ENCODE measurements at regions not wholly inside any gene's neighbourhood (a gene's known extent, or its start where the extent isn't known, plus 50 kb on each side); places are given as distances from the start of the nearest gene placed in this dataset.

DNA sequence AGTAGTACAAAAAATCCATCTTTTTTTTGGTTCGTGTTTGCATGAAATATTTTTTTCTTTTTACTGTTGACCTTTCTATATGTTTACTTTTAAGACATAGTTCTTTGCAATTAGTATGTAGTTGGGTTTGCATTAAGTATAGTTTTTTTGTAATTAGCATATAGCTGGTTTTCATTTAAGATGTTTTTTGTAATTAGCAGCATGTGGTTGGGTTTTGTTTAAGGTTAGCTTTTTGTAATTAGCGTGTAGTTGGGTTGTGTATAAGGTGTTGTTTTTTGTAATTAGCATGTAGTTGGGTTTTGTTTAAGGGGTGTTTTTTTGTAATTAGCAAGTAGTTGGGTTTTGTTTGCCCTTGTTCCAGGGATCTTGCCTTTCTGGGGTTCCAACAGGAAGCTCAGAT lies 193.1 kb downstream of the LPIN1 start:
- Histone ChIP-seq H4K20me1 (replicated peaks; ENCODE audit: control insufficient read depth, extremely low read depth, insufficient read depth, low read length) (no peaks in the 10 kb centered on the region), H3K27ac (ENCODE audit: insufficient read depth, low read depth, low read length) (no peak overlapping the region), H3K27me3 (ENCODE audit: control insufficient read depth in 2 of 2, insufficient read depth in 2 of 2, low read length in 2 of 2) (no peaks in the 10 kb centered on the region), H3K4me1 (ENCODE audit: control insufficient read depth, extremely low read depth, insufficient read depth, low read length) (no peaks in the 10 kb centered on the region), H3K79me2 (ENCODE audit: control insufficient read depth, insufficient read depth, low read length) (no peaks in the 10 kb centered on the region), H3K9me3 (replicated peaks; ENCODE audit: control insufficient read depth, insufficient read depth, low read length) (no peaks in the 10 kb centered on the region), H3K9ac (replicated peaks; ENCODE audit: extremely low read depth, insufficient read depth, low read length) (no peak overlapping the region), H3K36me3 (ENCODE audit: control insufficient read depth in 2 of 2, extremely low read depth in 1 of 2, insufficient read depth in 2 of 2, low read length in 2 of 2) (no peaks in the 10 kb centered on the region), H3K4me2 (ENCODE audit: insufficient read depth, low read length) (no peak overlapping the region), H2AFZ (ENCODE audit: low read depth, low read length) (no peak overlapping the region), H3K4me3 (replicated peaks in 1 of 3; ENCODE audit: insufficient read depth in 1 of 3, low read depth in 1 of 3, low read length in 3 of 3) (no peak overlapping the region), H3K9me1 (replicated peaks; ENCODE audit: control insufficient read depth, extremely low read depth, insufficient read depth, low read length) (no peaks in the 10 kb centered on the region)
- no peak for FAIRE-seq
- no peak for TF ChIP-seq MYC (IDR thresholded peaks at IDR 0.05; ENCODE audit: low read depth, low read length)
- TF ChIP-seq GATA2 (IDR thresholded peaks at IDR 0.05; ENCODE audit: insufficient read depth, insufficient read length, low read depth, low read length) = no peak
- TF ChIP-seq POLR2AphosphoS5 (IDR thresholded peaks at IDR 0.05; ENCODE audit: insufficient read depth, low read depth, low read length) = no peak
- TF ChIP-seq FOS (IDR thresholded peaks at IDR 0.05; ENCODE audit: borderline replicate concordance, insufficient read depth, low read length) = no peak
- TF ChIP-seq, protein P1, sequence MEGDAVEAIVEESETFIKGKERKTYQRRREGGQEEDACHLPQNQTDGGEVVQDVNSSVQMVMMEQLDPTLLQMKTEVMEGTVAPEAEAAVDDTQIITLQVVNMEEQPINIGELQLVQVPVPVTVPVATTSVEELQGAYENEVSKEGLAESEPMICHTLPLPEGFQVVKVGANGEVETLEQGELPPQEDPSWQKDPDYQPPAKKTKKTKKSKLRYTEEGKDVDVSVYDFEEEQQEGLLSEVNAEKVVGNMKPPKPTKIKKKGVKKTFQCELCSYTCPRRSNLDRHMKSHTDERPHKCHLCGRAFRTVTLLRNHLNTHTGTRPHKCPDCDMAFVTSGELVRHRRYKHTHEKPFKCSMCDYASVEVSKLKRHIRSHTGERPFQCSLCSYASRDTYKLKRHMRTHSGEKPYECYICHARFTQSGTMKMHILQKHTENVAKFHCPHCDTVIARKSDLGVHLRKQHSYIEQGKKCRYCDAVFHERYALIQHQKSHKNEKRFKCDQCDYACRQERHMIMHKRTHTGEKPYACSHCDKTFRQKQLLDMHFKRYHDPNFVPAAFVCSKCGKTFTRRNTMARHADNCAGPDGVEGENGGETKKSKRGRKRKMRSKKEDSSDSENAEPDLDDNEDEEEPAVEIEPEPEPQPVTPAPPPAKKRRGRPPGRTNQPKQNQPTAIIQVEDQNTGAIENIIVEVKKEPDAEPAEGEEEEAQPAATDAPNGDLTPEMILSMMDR (IDR thresholded peaks at IDR 0.05; ENCODE audit: extremely low read depth in 1 of 2, insufficient read depth in 1 of 2, low read depth in 1 of 2, low read length in 2 of 2) = no peak
- no peak for TF ChIP-seq POLR2A (IDR thresholded peaks at IDR 0.05; ENCODE audit: low read depth, low read length)
- no peak for TF ChIP-seq EZH2 (IDR thresholded peaks at IDR 0.05; ENCODE audit: borderline replicate concordance, low read depth, low read length, severe bottlenecking)
- TF ChIP-seq, protein P2, sequence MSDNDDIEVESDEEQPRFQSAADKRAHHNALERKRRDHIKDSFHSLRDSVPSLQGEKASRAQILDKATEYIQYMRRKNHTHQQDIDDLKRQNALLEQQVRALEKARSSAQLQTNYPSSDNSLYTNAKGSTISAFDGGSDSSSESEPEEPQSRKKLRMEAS (IDR thresholded peaks at IDR 0.05; ENCODE audit: insufficient read depth, insufficient read length) = no peak
- TF ChIP-seq JUN (IDR thresholded peaks at IDR 0.05; ENCODE audit: borderline replicate concordance, insufficient read depth, insufficient read length, low read depth) = no peak
- intact Hi-C loops (cut with micrococcal nuclease) = no loop called here
- ChIA-PET POLR2A (no interaction called here), CTCF (no interaction called here)
- no peak for DNase-seq (ENCODE audit: low read depth, low spot score)
- dilution Hi-C loops (cut with MboI; ENCODE audit: extremely low pct_ligation_motif_present, low sequenced_read_pairs) = no loop called here
- no TSS peak for BruUV-seq (replicated peaks)

All from endothelial cell of umbilical vein (primary cell).